Activated B cell treated with CpG ODN at 0.5 μM for 24 hours (primary cell): ENCODE measurements at regions not wholly inside any gene's neighbourhood (a gene's known extent, or its start where the extent isn't known, plus 50 kb on each side); places are given as distances from the start of the nearest gene placed in this dataset.

Experiments
- ATAC-seq: fragments of 200-7000 bp; cut with Tn5 transposase; one replicate; pipeline ENCODE4 v1.10.0; 2021; ENCODE audit warnings: low read depth, mild to moderate bottlenecking, moderate library complexity
- CTCF ChIA-PET: fragments of 350-600 bp; sonication (Branson Sonifier 250); formaldehyde crosslinking; loops from one replicate; lab custom pipeline; 2021; ENCODE audit warnings: antibody characterized with exemption; lab: Charles Lee
- POLR2A ChIA-PET: fragments of 350-600 bp; sonication (Branson Sonifier 250); formaldehyde crosslinking; loops from one replicate; lab custom pipeline; 2021; ENCODE audit warnings: antibody characterized with exemption; lab: Charles Lee
- DNase-seq: peaks from one replicate; pipeline ENCODE4 v3.0.0; 2022
- H3K27ac Mint-ChIP-seq: one replicate; pipeline ENCODE4 v1.8.0; 2020; ENCODE audit warnings: mixed read lengths
- H3K27me3 Mint-ChIP-seq: one replicate; pipeline ENCODE4 v1.8.0; 2021; ENCODE audit warnings: mixed read lengths
- H3K36me3 Mint-ChIP-seq: one replicate; pipeline ENCODE4 v1.8.0; 2021; ENCODE audit warnings: low read depth, mixed read lengths
- H3K4me1 Mint-ChIP-seq: one replicate; pipeline ENCODE4 v1.8.0; 2021; ENCODE audit warnings: mixed read lengths
- H3K4me3 Mint-ChIP-seq: one replicate; pipeline ENCODE4 v1.8.0; 2020; ENCODE audit warnings: mild to moderate bottlenecking, mixed read lengths
- H3K9me3 Mint-ChIP-seq: one replicate; pipeline ENCODE4 v1.8.0; 2020; ENCODE audit warnings: mixed read lengths
- CTCF ChIP-seq: fragments of 200-600 bp; IDR thresholded peaks from one replicate; pipeline ENCODE4 v1.8.0; 2022; ENCODE audit warnings: antibody characterized with exemption, mild to moderate bottlenecking
- intact Hi-C: fragments of 100-400 bp; cut with micrococcal nuclease; formaldehyde crosslinking; loops from one replicate; pipeline ENCODE4 v1.15.1; 2024

GRCh38 chr1:83015163-83015562, 983.8 kb downstream of the TTLL7 start:
- ChIA-PET CTCF (no interaction called here), POLR2A (no interaction called here)
- Mint-ChIP-seq H3K4me1 (no peaks in the 10 kb centered on the region), H3K9me3 (peaks cover 3% of the 10 kb centered on the region), H3K36me3 (no peaks in the 10 kb centered on the region), H3K4me3 (no peak overlapping the region), H3K27ac (no peak overlapping the region), H3K27me3 (no peaks in the 10 kb centered on the region)
- no peak for TF ChIP-seq CTCF
- intact Hi-C loops = no loop called here
- ATAC-seq = no peak
- DNase-seq = no peak

- no peak for ATAC-seq
- POLR2A ChIA-PET = no interaction called here
- intact Hi-C loops = no loop called here
- Mint-ChIP-seq H3K27me3 (no peaks in the 10 kb centered on the region), H3K27ac (no peak overlapping the region), H3K36me3 (no peaks in the 10 kb centered on the region), H3K9me3 (peaks cover 3% of the 10 kb centered on the region), H3K4me1 (no peaks in the 10 kb centered on the region), H3K4me3 (no peak overlapping the region)
- DNase-seq = no peak
- no peak for TF ChIP-seq CTCF
- CTCF ChIA-PET = no interaction called here
Measured at GRCh38 chr1:83012950-83013349, 986.0 kb downstream of the TTLL7 start.

GRCh38 chr1:83011265-83011664, 987.7 kb downstream of the TTLL7 start:
- H3K27ac Mint-ChIP-seq = no peak overlapping the region
- POLR2A ChIA-PET = no interaction called here
- TF ChIP-seq CTCF = no peak
- no peaks in the 10 kb centered on the region for H3K4me1 Mint-ChIP-seq
- DNase-seq = no peak
- no peak overlapping the region for H3K4me3 Mint-ChIP-seq
- intact Hi-C loops = no loop called here
- H3K27me3 Mint-ChIP-seq = no peaks in the 10 kb centered on the region
- H3K9me3 Mint-ChIP-seq = peaks cover 3% of the 10 kb centered on the region
- ATAC-seq = no peak
- H3K36me3 Mint-ChIP-seq = no peaks in the 10 kb centered on the region
- CTCF ChIA-PET = no interaction called here

- Mint-ChIP-seq H3K9me3 (peaks cover 3% of the 10 kb centered on the region), H3K27me3 (no peaks in the 10 kb centered on the region), H3K36me3 (no peaks in the 10 kb centered on the region), H3K4me1 (no peaks in the 10 kb centered on the region), H3K27ac (no peak overlapping the region), H3K4me3 (no peak overlapping the region)
- ChIA-PET POLR2A (no interaction called here), CTCF (no interaction called here)
- ATAC-seq = no peak
- TF ChIP-seq CTCF = no peak
- intact Hi-C loops = no loop called here
- DNase-seq = no peak
Measured at GRCh38 chr1:83006271-83006670, 992.7 kb downstream of the TTLL7 start.

- DNase-seq (no peak), ATAC-seq (no peak)
- POLR2A ChIA-PET = no interaction called here
- intact Hi-C loops = no loop called here
- Mint-ChIP-seq H3K27ac (no peak overlapping the region), H3K4me1 (no peaks in the 10 kb centered on the region), H3K27me3 (no peaks in the 10 kb centered on the region), H3K36me3 (no peaks in the 10 kb centered on the region), H3K9me3 (no peaks in the 10 kb centered on the region), H3K4me3 (no peak overlapping the region)
- TF ChIP-seq CTCF = no peak
- CTCF ChIA-PET = no interaction called here
Measured at GRCh38 chr1:83000286-83000685, 998.6 kb downstream of the TTLL7 start.
